ENCODE measurements at regions not wholly inside any gene's neighbourhood (a gene's known extent, or its start where the extent isn't known, plus 50 kb on each side); places are given as distances from the start of the nearest gene placed in this dataset.

- no peak for DNase-seq (ENCODE audit: low read depth, low spot score)
- no peak overlapping the region for H3K4me3 ChIP-seq (ENCODE audit: low read length)
These were observed 53.5 kb upstream of the TSHZ3 start for GRCh38 chr19:31402529-31403316.

- no peak for DNase-seq (ENCODE audit: low read depth, low spot score)
- no peak overlapping the region for H3K4me3 ChIP-seq (ENCODE audit: low read length)
These were observed 56.9 kb upstream of the TSHZ3 start for GRCh38 chr19:31406106-31406505.

GRCh38 chr19:31408460-31409124 lies 59.4 kb upstream of the TSHZ3 start:
- DNase-seq (ENCODE audit: low read depth, low spot score): no peak
- H3K4me3 ChIP-seq (ENCODE audit: low read length): no peak overlapping the region

- H3K4me3 ChIP-seq (ENCODE audit: low read length): no peak overlapping the region
- no peak for DNase-seq (ENCODE audit: low read depth, low spot score)
These were observed 64.1 kb upstream of the TSHZ3 start for GRCh38 chr19:31413353-31413752.

GRCh38 chr19:31415322-31415721 lies 66.1 kb upstream of the TSHZ3 start:
- DNase-seq (ENCODE audit: low read depth, low spot score): no peak
- H3K4me3 ChIP-seq (ENCODE audit: low read length): no peak overlapping the region

- no peak overlapping the region for H3K4me3 ChIP-seq (ENCODE audit: low read length)
- no peak for DNase-seq (ENCODE audit: low read depth, low spot score)
These were observed 67.3 kb upstream of the TSHZ3 start for GRCh38 chr19:31416548-31416947.

- DNase-seq (ENCODE audit: low read depth, low spot score): no peak
- H3K4me3 ChIP-seq (ENCODE audit: low read length): no peak overlapping the region
These were observed 68.8 kb upstream of the TSHZ3 start for GRCh38 chr19:31418055-31418454.

- H3K4me3 ChIP-seq (ENCODE audit: low read length): no peak overlapping the region
- DNase-seq (ENCODE audit: low read depth, low spot score): no peak
These were observed 69.6 kb upstream of the TSHZ3 start for GRCh38 chr19:31418692-31419430.

- H3K4me3 ChIP-seq (ENCODE audit: low read length): no peak overlapping the region
- no peak for DNase-seq (ENCODE audit: low read depth, low spot score)
These were observed 70.7 kb upstream of the TSHZ3 start for GRCh38 chr19:31419871-31420445.

GRCh38 chr19:31421082-31421481 lies 71.8 kb upstream of the TSHZ3 start:
- DNase-seq (ENCODE audit: low read depth, low spot score): no peak
- H3K4me3 ChIP-seq (ENCODE audit: low read length): no peak overlapping the region

GRCh38 chr19:31421856-31422255 lies 72.6 kb upstream of the TSHZ3 start:
- H3K4me3 ChIP-seq (ENCODE audit: low read length): no peak overlapping the region
- DNase-seq (ENCODE audit: low read depth, low spot score): no peak

- no peak for DNase-seq (ENCODE audit: low read depth, low spot score)
- H3K4me3 ChIP-seq (ENCODE audit: low read length): no peak overlapping the region
These were observed 74.7 kb upstream of the TSHZ3 start for GRCh38 chr19:31423896-31424295.

GRCh38 chr19:31424861-31425620 lies 75.8 kb upstream of the TSHZ3 start:
- H3K4me3 ChIP-seq (ENCODE audit: low read length): no peak overlapping the region
- no peak for DNase-seq (ENCODE audit: low read depth, low spot score)

- H3K4me3 ChIP-seq (ENCODE audit: low read length): no peak overlapping the region
- no peak for DNase-seq (ENCODE audit: low read depth, low spot score)
These were observed 78.6 kb upstream of the TSHZ3 start for GRCh38 chr19:31427857-31428256.

GRCh38 chr19:31430381-31430780 lies 81.1 kb upstream of the TSHZ3 start:
- DNase-seq (ENCODE audit: low read depth, low spot score): no peak

GRCh38 chr19:31432201-31432810 lies 83.1 kb upstream of the TSHZ3 start:
- H3K4me3 ChIP-seq (ENCODE audit: low read length): no peak overlapping the region
- no peak for DNase-seq (ENCODE audit: low read depth, low spot score)

More at GRCh38 chr19:31430381-31430780, 81.1 kb upstream of the TSHZ3 start:
- H3K4me3 ChIP-seq (ENCODE audit: low read length): no peak overlapping the region

- DNase-seq (ENCODE audit: low read depth, low spot score): no peak
- no peak overlapping the region for H3K4me3 ChIP-seq (ENCODE audit: low read length)
These were observed 87.0 kb upstream of the TSHZ3 start for GRCh38 chr19:31436121-31436776.
